ENCODE measurements at regions not wholly inside any gene's neighbourhood (a gene's known extent, or its start where the extent isn't known, plus 50 kb on each side); places are given as distances from the start of the nearest gene placed in this dataset.

DNA sequence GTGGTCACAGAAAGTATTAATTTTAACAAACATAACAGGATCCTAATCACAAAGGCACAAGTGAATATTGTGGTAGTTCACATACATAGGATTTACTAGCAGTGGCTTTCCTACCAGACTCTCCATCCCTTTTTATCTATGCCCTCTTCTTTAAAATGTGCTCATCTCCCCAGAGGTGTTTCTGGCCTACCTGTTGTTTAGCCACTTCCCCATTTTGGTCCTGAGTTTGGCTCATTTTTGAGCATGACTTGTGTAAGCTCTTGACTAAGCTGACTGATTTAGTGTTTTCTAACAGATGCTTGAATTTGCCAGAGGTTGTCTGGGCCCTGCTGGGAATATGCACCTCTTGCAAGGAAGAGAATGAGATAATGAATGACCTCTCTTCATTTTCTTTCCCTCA lies 517.7 kb upstream of the CLINT1 start:
- TF ChIP-seq, protein P1, sequence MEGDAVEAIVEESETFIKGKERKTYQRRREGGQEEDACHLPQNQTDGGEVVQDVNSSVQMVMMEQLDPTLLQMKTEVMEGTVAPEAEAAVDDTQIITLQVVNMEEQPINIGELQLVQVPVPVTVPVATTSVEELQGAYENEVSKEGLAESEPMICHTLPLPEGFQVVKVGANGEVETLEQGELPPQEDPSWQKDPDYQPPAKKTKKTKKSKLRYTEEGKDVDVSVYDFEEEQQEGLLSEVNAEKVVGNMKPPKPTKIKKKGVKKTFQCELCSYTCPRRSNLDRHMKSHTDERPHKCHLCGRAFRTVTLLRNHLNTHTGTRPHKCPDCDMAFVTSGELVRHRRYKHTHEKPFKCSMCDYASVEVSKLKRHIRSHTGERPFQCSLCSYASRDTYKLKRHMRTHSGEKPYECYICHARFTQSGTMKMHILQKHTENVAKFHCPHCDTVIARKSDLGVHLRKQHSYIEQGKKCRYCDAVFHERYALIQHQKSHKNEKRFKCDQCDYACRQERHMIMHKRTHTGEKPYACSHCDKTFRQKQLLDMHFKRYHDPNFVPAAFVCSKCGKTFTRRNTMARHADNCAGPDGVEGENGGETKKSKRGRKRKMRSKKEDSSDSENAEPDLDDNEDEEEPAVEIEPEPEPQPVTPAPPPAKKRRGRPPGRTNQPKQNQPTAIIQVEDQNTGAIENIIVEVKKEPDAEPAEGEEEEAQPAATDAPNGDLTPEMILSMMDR (IDR thresholded peaks at IDR 0.05) = no peak
- Histone ChIP-seq H3K27ac (no peak overlapping the region), H3K36me3 (no peaks in the 10 kb centered on the region), H3K4me3 (no peak overlapping the region), H3K9me3 (no peaks in the 10 kb centered on the region), H3K4me1 (ENCODE audit: control insufficient read depth in 1 of 2, low read depth in 2 of 2) (peaks cover 0 to 4% of the 10 kb centered on the region in 2 donors), H3K27me3 (replicated peaks; ENCODE audit: insufficient read depth) (no peaks in the 10 kb centered on the region)
- DNase-seq (ENCODE audit: low spot score) = no peak
- no peak for ATAC-seq (ENCODE audit: insufficient number of reproducible peaks, low FRiP score, low read depth)

DNA sequence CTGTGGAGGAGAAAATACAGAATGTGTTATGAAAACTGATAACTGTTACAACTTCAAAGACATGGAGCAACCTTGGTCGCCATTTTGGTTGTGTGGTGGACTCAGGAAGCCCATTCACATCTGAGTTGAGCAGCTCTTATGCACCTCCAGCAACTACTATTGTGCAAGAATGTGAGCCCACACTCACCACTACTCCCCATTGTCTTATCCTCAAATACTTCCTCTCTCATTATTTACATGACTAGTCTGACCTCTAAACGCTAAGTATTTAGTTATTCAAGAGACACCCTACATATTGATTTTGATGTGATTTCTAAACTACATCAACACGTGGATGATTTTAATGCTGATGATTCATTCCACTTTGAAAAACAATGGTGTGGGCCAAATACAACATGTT lies 516.6 kb upstream of the CLINT1 start:
- no peak for ATAC-seq (ENCODE audit: insufficient number of reproducible peaks, low FRiP score, low read depth)
- Histone ChIP-seq H3K27ac (no peak overlapping the region), H3K9me3 (no peaks in the 10 kb centered on the region), H3K36me3 (no peaks in the 10 kb centered on the region), H3K4me1 (ENCODE audit: control insufficient read depth in 1 of 2, low read depth in 2 of 2) (peaks cover 0 to 4% of the 10 kb centered on the region in 2 donors), H3K27me3 (replicated peaks; ENCODE audit: insufficient read depth) (no peaks in the 10 kb centered on the region), H3K4me3 (no peak overlapping the region)
- TF ChIP-seq, protein P1 (IDR thresholded peaks at IDR 0.05) = no peak
- no peak for DNase-seq (ENCODE audit: low spot score)

DNA sequence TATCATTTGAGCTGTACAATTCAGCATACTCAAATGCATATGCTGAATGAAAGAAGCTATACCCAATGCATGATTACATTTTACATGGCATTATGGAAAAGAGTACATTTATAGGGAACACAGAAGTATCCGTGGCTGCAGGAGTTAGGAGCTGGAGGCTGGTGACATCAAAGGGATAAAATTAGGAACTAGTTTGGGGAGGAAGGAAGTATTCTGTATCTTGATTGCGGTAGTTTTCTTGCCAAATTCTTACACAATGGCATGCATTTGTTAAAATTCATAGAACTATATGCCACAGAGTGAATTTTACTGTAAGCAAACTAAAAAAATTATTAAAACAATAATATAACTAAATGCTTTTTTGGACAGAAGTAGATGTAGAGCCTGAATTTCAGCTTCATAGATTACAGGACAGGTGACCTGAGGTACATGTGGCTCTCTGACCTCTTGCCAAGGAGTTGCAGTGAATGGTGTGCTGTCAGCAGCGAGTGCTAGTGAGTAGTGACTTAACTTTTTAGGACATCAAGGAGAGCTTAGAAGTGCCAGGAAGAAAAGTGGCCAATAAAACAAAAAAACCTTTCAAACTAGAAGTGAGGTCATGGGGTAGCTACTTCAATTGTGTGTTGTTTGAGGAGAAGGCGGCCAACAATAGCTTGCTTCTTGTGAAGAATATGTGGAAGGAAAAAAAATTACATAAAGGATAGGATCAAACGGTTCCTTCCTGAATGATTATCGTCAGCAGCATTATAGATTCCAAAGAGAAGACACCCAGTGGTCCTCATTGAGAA lies 514.9 kb upstream of the CLINT1 start:
- no peak overlapping the region for H3K27ac ChIP-seq
- no peak for ATAC-seq (ENCODE audit: insufficient number of reproducible peaks, low FRiP score, low read depth)
- TF ChIP-seq, protein P1 (IDR thresholded peaks at IDR 0.05) = no peak
- no peak overlapping the region for H3K4me3 ChIP-seq
- H3K27me3 ChIP-seq (replicated peaks; ENCODE audit: insufficient read depth) = no peaks in the 10 kb centered on the region
- no peak for DNase-seq (ENCODE audit: low spot score)
- peaks cover 0 to 4% of the 10 kb centered on the region in 2 donors for H3K4me1 ChIP-seq (ENCODE audit: control insufficient read depth in 1 of 2, low read depth in 2 of 2)
- no peaks in the 10 kb centered on the region for H3K36me3 ChIP-seq
- no peaks in the 10 kb centered on the region for H3K9me3 ChIP-seq

DNA sequence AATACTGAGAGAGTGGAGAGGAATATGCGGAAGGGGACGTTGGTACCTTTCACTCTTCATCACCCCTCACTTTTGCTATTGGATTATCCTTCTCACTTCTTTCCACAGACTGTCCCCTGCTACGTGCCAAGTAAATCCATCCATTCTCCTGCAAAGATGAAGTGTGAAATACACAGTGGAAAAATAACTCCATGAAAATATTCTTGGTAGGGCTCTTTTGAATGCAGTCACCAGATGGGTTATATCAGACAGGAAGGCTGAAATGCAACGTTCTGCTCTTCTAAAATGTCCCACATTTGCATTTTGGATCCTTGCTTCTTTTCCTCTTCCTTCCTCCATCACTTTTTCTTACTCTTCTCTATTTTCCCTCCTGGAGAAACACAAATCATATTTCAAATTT lies 510.3 kb upstream of the CLINT1 start:
- no peak overlapping the region for H3K4me3 ChIP-seq
- DNase-seq (ENCODE audit: low spot score) (no peak), ATAC-seq (ENCODE audit: insufficient number of reproducible peaks, low FRiP score, low read depth) (no peak)
- peaks cover 0 to 13% of the 10 kb centered on the region in 2 donors for H3K4me1 ChIP-seq (ENCODE audit: control insufficient read depth in 1 of 2, low read depth in 2 of 2)
- TF ChIP-seq, protein P1 (IDR thresholded peaks at IDR 0.05) = no peak
- no peaks in the 10 kb centered on the region for H3K9me3 ChIP-seq
- no peak overlapping the region for H3K27ac ChIP-seq
- no peaks in the 10 kb centered on the region for H3K36me3 ChIP-seq
- H3K27me3 ChIP-seq (replicated peaks; ENCODE audit: insufficient read depth) = no peaks in the 10 kb centered on the region

DNA sequence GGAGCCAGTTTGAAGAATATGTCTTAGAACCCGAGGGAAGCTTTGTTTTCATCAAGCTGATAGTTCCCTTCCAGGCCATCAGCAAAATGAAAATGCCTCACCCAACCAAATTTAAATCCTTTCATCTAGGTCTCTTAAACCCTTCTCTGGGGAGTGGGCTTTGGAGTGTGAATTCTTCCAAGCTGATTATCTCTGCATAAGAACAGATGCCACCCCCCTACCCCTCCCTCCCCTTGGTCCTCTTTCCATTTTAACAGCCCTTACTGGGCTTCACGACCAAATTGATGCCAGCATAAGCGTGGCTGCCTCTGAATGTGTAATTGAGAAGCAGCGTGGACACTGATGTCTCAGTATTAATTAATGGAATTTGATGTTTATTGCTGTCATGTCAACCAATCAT lies 509.7 kb upstream of the CLINT1 start:
- H3K9me3 ChIP-seq = no peaks in the 10 kb centered on the region
- TF ChIP-seq, protein P1 (IDR thresholded peaks at IDR 0.05) = no peak
- DNase-seq (ENCODE audit: low spot score) = no peak
- ATAC-seq (ENCODE audit: insufficient number of reproducible peaks, low FRiP score, low read depth) = no peak
- H3K27me3 ChIP-seq (replicated peaks; ENCODE audit: insufficient read depth) = no peaks in the 10 kb centered on the region
- no peaks in the 10 kb centered on the region for H3K36me3 ChIP-seq
- H3K27ac ChIP-seq = no peak overlapping the region
- H3K4me3 ChIP-seq = no peak overlapping the region
- H3K4me1 ChIP-seq (ENCODE audit: control insufficient read depth in 1 of 2, low read depth in 2 of 2) = peaks cover 0 to 9% of the 10 kb centered on the region in 2 donors
